Nephron (organoid): ENCODE measurements at regions not wholly inside any gene's neighbourhood (a gene's known extent, or its start where the extent isn't known, plus 50 kb on each side); places are given as distances from the start of the nearest gene placed in this dataset.

Experiments used
- H3K27ac Mint-ChIP-seq, 3 experiments: 2 replicates each; pipeline ENCODE4 v1.8.0; 2020; ENCODE audit warnings: mixed read lengths in 3 of 3, mild to moderate bottlenecking in 2 of 3, moderate library complexity in 1 of 3
- H3K27me3 Mint-ChIP-seq: 2 replicates; pipeline ENCODE4 v1.8.0; 2021; ENCODE audit warnings: low read depth, mild to moderate bottlenecking, moderate library complexity, mixed read lengths
- H3K36me3 Mint-ChIP-seq: 2 replicates; pipeline ENCODE4 v1.8.0; 2020; ENCODE audit warnings: low read depth, mixed read lengths
- H3K4me1 Mint-ChIP-seq: 2 replicates; pipeline ENCODE4 v1.8.0; 2020; ENCODE audit warnings: mixed read lengths
- H3K4me3 Mint-ChIP-seq, 3 experiments: 2 replicates each; pipeline ENCODE4 v1.8.0; 2020; ENCODE audit warnings: mild to moderate bottlenecking in 3 of 3, mixed read lengths in 3 of 3, moderate library complexity in 2 of 3
- H3K9me3 Mint-ChIP-seq: 2 replicates; pipeline ENCODE4 v1.8.0; 2020; ENCODE audit warnings: mixed read lengths
- TF ChIP-seq, protein P1 (sequence below), 3 experiments: fragments of 200-600 bp; sonication (generic); IDR thresholded peaks; one replicate each; pipeline ENCODE4 v1.5.0; 2021; ENCODE audit warnings: antibody characterized with exemption in 3 of 3; ENCODE audit not compliant: unreplicated experiment in 3 of 3

DNA sequence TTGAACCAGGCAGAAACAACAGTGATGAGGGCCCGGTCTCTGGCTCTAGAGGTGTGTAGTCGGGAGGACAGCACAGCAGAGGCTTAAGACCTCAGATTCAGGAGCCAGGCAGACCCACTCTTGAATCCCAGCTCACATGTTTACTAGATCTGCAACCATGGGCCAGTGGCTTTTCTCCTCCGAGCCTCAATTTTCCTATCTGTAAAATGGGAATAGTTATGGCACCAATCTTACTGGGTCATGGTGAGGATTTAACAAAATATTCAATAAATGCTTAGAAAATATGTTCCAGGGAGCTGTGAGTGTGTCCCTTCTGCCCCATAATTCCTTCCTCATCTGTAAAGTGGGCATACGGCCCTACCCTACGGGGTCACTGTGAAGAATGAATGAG lies 506.9 kb downstream of the SHQ1 start:
- H3K27me3 Mint-ChIP-seq: peaks cover 19% of the 10 kb centered on the region
- peak overlapping the region in 2 of 3 experiments; percentile 54 to 61 for H3K27ac Mint-ChIP-seq
- H3K9me3 Mint-ChIP-seq: no peaks in the 10 kb centered on the region
- peaks cover 36% of the 10 kb centered on the region for H3K4me1 Mint-ChIP-seq
- no peak overlapping the region for H3K4me3 Mint-ChIP-seq
- TF ChIP-seq, protein P1, sequence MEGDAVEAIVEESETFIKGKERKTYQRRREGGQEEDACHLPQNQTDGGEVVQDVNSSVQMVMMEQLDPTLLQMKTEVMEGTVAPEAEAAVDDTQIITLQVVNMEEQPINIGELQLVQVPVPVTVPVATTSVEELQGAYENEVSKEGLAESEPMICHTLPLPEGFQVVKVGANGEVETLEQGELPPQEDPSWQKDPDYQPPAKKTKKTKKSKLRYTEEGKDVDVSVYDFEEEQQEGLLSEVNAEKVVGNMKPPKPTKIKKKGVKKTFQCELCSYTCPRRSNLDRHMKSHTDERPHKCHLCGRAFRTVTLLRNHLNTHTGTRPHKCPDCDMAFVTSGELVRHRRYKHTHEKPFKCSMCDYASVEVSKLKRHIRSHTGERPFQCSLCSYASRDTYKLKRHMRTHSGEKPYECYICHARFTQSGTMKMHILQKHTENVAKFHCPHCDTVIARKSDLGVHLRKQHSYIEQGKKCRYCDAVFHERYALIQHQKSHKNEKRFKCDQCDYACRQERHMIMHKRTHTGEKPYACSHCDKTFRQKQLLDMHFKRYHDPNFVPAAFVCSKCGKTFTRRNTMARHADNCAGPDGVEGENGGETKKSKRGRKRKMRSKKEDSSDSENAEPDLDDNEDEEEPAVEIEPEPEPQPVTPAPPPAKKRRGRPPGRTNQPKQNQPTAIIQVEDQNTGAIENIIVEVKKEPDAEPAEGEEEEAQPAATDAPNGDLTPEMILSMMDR (IDR thresholded peaks at IDR 0.05; ENCODE audit: unreplicated experiment in 3 of 3): no peak
- H3K36me3 Mint-ChIP-seq: no peaks in the 10 kb centered on the region

DNA sequence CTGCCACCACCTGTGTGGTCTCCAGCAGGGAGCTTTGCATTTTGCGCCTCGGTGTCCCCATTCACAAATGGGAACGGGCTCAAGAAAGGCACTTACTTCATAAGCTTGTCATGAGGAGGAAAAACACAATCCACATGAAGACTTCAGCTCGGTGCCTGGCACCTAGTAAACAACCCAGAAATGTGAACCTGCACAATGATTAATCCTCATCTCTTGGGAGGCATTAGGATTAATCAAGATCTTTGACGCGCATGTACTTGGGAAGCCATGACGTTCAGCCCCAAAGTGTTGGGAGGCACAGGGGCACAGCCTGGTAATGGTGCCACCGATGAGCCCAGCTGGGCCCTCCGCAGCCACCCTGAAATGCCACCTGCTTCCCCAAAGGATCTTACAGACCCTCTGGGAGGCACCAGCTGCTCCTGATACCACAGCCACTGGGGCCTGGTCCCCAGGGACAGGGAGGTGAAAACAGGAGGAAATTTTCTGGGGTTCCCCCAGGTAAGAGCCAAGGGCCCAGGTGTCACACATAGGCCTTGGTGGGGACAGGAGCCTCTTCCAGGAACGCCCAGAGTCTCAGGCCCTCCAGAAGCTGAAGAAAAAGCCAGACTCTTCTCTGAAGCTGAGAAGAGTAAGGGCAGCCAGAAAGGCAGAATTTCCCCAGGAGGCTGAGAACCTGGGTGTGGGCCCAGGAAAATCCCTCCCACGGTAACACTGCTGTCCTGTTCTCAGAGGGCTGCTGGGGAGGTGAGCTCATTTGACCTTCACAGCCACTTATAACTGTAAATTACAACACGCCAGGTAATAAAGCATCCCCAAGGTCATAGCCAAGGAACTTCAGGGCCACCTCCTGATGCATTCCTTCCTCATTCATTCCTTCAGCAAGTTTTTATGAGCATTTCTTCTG lies 507.5 kb downstream of the SHQ1 start:
- Mint-ChIP-seq H3K27me3 (peaks cover 21% of the 10 kb centered on the region), H3K4me3 (no peak overlapping the region), H3K27ac (peak overlapping the region in 2 of 3 experiments; percentile 54 to 59), H3K4me1 (peaks cover 35% of the 10 kb centered on the region), H3K36me3 (no peaks in the 10 kb centered on the region), H3K9me3 (no peaks in the 10 kb centered on the region)
- TF ChIP-seq, protein P1 (IDR thresholded peaks at IDR 0.05; ENCODE audit: unreplicated experiment in 3 of 3): no peak

DNA sequence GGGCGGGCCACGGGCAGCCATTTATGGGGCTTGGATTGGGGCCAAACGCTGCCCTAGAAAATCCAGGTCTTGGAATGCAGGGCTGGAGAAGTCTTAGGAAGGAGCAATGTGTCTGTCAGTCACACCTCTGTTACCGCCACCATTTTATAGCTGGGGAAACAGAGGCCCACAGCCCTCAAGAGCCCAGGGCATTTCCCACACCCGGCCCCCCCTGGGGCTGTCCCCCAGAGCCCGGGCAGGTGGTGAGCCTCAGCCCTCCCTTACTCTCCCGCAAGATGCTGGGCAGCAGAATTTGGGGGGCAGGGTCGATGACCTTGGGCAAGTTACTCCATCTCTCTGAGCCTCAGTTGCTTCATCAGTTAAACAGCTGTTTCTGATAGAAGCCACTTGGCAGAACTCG lies 508.2 kb downstream of the SHQ1 start:
- peaks cover 35% of the 10 kb centered on the region for H3K4me1 Mint-ChIP-seq
- H3K4me3 Mint-ChIP-seq: no peak overlapping the region
- H3K9me3 Mint-ChIP-seq: no peaks in the 10 kb centered on the region
- TF ChIP-seq, protein P1 (IDR thresholded peaks at IDR 0.05; ENCODE audit: unreplicated experiment in 3 of 3): no peak
- H3K27me3 Mint-ChIP-seq: peaks cover 21% of the 10 kb centered on the region
- H3K27ac Mint-ChIP-seq: no peak overlapping the region
- H3K36me3 Mint-ChIP-seq: no peaks in the 10 kb centered on the region

DNA sequence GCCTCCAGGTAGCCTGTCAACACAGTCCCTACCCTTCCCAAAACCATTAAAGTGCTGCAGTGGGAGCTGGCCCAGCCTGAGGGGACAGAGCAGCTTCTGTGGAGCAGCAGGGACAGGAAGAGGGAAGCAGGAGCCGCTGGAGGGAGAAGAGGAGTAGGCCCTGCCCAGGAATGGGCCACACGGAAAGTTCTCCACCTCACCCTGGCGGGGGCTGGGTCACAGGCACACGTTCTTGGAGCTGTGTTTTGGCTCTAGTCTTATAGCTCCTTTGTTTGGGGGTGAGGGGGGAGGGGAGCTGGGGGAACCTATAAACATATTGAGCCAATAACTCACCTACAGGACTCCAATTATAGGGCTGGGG lies 508.6 kb downstream of the SHQ1 start:
- Mint-ChIP-seq H3K4me1 (peaks cover 39% of the 10 kb centered on the region), H3K27me3 (peaks cover 21% of the 10 kb centered on the region), H3K27ac (no peak overlapping the region), H3K4me3 (no peak overlapping the region), H3K36me3 (no peaks in the 10 kb centered on the region), H3K9me3 (no peaks in the 10 kb centered on the region)
- TF ChIP-seq, protein P1 (IDR thresholded peaks at IDR 0.05; ENCODE audit: unreplicated experiment in 3 of 3): no peak

DNA sequence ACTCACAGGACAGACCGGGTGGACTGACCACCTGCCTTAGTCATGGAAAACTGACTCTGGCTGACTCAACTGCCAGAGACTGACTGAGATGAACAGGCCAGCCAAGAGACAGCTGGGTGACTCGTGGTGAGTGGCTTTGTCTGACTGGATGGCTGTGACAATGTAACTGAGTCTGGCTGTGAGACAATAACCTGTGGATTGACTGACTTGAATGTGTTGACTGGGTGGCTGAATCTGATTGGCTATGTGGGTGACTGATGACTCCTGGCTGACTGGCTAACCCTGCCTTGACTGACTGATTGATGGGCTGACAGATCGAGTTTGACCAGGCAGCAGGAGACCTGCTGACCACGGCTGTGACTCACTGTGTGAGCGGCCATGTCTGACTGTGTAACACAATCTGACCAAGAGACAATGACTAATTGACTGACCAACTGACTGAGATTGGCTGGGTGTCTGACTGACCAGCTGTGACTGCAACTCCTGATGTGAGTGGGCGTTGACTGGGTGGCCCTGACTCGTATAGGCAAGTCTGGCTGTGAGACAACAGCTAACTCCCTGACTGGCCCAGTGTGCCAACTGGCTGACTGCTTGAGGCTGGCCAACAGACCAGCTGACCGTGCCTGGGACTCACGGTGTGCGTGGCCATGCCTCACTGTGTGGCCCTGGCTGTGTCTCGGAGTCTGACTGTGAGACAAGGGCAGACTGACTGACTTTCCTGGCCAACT lies 509.1 kb downstream of the SHQ1 start:
- H3K36me3 Mint-ChIP-seq: no peaks in the 10 kb centered on the region
- no peak overlapping the region for H3K4me3 Mint-ChIP-seq
- H3K27me3 Mint-ChIP-seq: peaks cover 21% of the 10 kb centered on the region
- TF ChIP-seq, protein P1 (IDR thresholded peaks at IDR 0.05; ENCODE audit: unreplicated experiment in 3 of 3): no peak
- H3K27ac Mint-ChIP-seq: no peak overlapping the region
- H3K4me1 Mint-ChIP-seq: peaks cover 40% of the 10 kb centered on the region
- H3K9me3 Mint-ChIP-seq: no peaks in the 10 kb centered on the region
